Activated naive CD8-positive, alpha-beta T cell treated with anti-CD3 and anti-CD28 coated beads, Interleukin-2, amount 10 ng/mL, durations not matched to agents 7 days and 5 days (primary cell): ENCODE measurements at regions not wholly inside any gene's neighbourhood (a gene's known extent, or its start where the extent isn't known, plus 50 kb on each side); places are given as distances from the start of the nearest gene placed in this dataset.

Experiments
- ATAC-seq: fragments of 150-1000 bp; cut with Tn5 transposase; one replicate; pipeline ENCODE4 v1.10.0; 2021; ENCODE audit warnings: low read depth, moderate library complexity
- POLR2A ChIA-PET: fragments of 350-600 bp; sonication (Branson Sonifier 250); formaldehyde crosslinking; loops from one replicate; lab custom pipeline; 2021; ENCODE audit warnings: antibody characterized with exemption; lab: Charles Lee
- DNase-seq: peaks from one replicate; pipeline ENCODE4 v3.0.0; 2021
- H3K27ac Mint-ChIP-seq: one replicate; pipeline ENCODE4 v1.8.0; 2022; ENCODE audit warnings: mild to moderate bottlenecking, mixed read lengths
- H3K27me3 Mint-ChIP-seq: one replicate; pipeline ENCODE4 v1.8.0; 2022; ENCODE audit warnings: mild to moderate bottlenecking, moderate library complexity, mixed read lengths
- H3K36me3 Mint-ChIP-seq: one replicate; pipeline ENCODE4 v1.8.0; 2021; ENCODE audit warnings: mild to moderate bottlenecking, mixed read lengths
- H3K4me1 Mint-ChIP-seq: one replicate; pipeline ENCODE4 v1.8.0; 2021; ENCODE audit warnings: mixed read lengths
- H3K4me3 Mint-ChIP-seq: one replicate; pipeline ENCODE4 v1.8.0; 2022; ENCODE audit warnings: mild to moderate bottlenecking, moderate library complexity, mixed read lengths
- H3K9me3 Mint-ChIP-seq: one replicate; pipeline ENCODE4 v1.8.0; 2021; ENCODE audit warnings: mixed read lengths

DNA sequence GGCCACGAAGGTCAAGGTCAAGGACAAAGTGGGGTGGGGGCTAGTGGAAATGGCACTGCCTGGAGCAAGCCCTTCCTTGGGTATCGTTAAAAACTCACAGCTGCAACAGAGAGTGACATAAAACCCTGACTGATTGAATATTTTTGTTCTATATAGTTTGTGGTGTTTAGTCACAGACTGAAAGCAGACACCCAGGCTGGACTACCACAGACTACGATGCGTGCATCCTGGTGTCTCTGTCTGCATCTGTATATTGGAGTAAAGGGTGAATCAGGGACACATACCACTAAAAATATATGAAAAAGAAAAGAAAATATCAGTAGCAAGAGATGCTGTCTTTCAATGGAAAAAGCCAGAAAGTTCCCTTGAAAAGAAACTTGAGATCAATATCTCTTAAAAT lies 101.4 kb downstream of the KLF6 start:
- Mint-ChIP-seq H3K36me3 (no peaks in the 10 kb centered on the region), H3K4me1 (peaks cover 1% of the 10 kb centered on the region), H3K4me3 (no peak overlapping the region), H3K27ac (no peak overlapping the region), H3K9me3 (peaks cover 2% of the 10 kb centered on the region), H3K27me3 (peaks cover 2% of the 10 kb centered on the region)
- ATAC-seq (no peak), DNase-seq (no peak)
- POLR2A ChIA-PET, result no interaction called here

DNA sequence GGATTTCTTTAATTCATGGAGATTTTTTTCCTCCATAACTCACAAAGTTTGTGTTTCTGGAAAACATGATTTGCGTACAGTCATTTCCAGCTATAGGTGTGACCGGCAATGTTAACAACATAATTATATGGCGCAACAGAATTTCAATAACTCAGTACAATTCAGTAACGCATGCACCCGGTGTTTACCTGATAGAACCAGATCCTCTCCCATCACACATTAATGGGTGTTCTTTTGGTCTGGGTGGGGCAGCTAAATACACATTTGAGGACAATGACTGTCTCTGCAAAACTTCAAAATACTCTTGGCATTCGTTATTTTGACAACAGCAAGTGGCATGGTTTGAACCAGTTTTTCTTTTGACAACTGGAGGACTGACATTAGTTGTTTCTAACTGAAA lies 102.3 kb downstream of the KLF6 start:
- H3K36me3 Mint-ChIP-seq, result no peaks in the 10 kb centered on the region
- no peak for ATAC-seq
- H3K4me1 Mint-ChIP-seq, result peaks cover 1% of the 10 kb centered on the region
- peaks cover 2% of the 10 kb centered on the region for H3K9me3 Mint-ChIP-seq
- POLR2A ChIA-PET, result no interaction called here
- no peak overlapping the region for H3K4me3 Mint-ChIP-seq
- no peak for DNase-seq
- no peak overlapping the region for H3K27ac Mint-ChIP-seq
- H3K27me3 Mint-ChIP-seq, result peaks cover 2% of the 10 kb centered on the region

DNA sequence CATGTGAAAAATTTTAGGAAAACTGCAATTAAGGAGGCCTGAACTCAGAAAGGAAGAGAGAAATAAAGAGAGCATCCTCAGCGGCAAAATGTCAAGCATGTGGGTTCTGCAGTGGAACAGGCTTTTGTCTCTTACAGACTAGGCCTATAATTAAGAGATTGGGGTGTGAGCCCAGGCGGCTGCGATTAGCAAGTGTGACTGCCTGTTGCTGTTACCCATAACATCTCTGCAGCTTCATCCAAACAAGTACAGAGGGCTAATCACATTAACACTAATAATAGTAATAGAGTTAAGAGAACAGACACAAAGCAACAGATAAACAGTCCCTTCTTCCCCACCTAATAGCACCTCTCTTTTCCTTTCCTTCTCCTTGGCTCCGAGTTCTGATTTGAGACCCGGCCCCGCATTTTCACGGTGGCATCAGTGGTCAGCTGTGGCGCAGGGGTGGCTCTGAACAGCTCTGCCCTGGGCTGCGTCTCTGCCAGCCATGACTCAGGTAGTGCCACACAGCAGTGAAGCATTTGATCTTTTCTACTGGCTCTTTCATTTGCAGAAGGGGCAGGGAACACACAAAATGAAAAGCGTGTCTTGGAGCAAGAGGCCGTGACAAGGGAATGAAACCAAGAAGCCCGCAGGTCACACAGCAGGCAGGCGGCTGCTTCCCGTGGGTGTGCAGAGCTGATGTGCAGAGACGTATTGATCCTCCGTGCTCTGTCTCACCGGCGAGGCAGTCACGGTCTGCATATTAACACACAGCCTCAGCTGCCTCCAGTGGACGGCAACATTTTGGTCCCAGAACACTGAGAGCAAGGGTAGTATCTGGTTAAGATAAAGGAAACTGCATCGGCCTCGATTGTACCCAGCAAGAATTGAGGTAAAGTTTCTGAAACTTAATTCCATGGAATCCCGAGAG lies 103.1 kb downstream of the KLF6 start:
- Mint-ChIP-seq H3K4me1 (peaks cover 1% of the 10 kb centered on the region), H3K27ac (no peak overlapping the region), H3K9me3 (peaks cover 2% of the 10 kb centered on the region), H3K36me3 (no peaks in the 10 kb centered on the region), H3K27me3 (no peaks in the 10 kb centered on the region), H3K4me3 (no peak overlapping the region)
- DNase-seq (no peak), ATAC-seq (no peak)
- POLR2A ChIA-PET, result no interaction called here

DNA sequence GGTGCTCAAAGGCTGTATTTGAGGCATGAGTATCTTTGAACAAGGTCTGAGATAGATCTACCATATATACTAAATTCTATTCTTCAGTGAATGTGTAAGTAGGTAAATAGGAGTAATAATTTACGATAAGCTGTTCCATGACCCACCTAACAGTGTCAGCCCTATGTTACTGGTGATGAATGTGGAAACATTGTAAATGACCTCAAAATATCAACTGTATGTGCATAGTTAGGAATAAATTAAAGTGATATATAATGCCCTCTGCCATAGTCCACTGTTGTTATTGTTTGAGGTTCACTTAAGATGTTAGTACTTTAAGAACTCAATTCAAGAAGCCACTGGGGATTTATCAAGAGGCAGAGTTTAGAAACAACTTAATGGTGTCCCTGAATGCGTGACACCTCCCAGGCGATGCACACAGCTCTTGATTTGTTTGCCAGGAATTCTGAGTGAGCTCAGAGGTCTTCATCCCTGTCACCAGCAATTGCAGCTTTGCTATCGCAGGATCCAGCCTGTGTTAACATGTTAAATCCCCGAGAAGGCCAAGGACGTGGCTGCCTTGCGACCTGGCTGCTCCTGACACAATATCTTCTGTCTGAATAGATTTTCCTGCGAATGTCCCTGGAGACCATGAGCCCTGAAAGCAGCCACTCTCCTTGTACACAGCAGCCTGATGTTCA lies 104.9 kb downstream of the KLF6 start:
- no peaks in the 10 kb centered on the region for H3K27me3 Mint-ChIP-seq
- H3K27ac Mint-ChIP-seq, result no peak overlapping the region
- no peak overlapping the region for H3K4me3 Mint-ChIP-seq
- DNase-seq (no peak), ATAC-seq (no peak)
- POLR2A ChIA-PET, result interaction anchor here (0.6 kb wide), 1 partner anchor 865 kb away, joined by 4 read pairs; no protein-coding TSS in a partner anchor
- H3K9me3 Mint-ChIP-seq, result no peaks in the 10 kb centered on the region
- peaks cover 1% of the 10 kb centered on the region for H3K4me1 Mint-ChIP-seq
- no peaks in the 10 kb centered on the region for H3K36me3 Mint-ChIP-seq

DNA sequence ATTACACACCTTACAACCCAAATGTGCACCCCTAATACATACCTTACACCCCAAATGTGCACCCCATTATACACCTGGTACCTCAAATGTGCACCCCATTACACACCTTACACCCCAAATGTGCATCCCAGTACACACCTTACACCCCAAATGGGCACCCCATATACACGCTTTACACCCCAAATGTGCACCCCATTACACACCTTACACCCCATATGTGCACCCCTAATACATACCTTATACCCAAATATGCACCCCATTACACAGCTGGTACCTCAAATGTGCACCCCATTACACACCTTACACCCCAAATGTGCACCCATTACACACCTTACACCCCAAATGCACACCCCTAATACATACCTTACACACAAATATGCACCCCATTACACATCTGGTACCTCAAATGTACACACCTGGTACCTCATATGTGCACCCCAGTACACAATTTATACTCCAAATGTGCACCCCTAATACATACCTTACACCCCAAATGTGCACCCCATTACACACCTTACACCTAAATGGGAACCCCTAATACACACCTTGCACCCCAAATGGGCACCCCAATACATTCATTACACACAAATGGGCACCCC lies 106.3 kb downstream of the KLF6 start:
- H3K36me3 Mint-ChIP-seq, result no peaks in the 10 kb centered on the region
- H3K4me1 Mint-ChIP-seq, result no peaks in the 10 kb centered on the region
- POLR2A ChIA-PET, result no interaction called here
- H3K9me3 Mint-ChIP-seq, result no peaks in the 10 kb centered on the region
- no peak overlapping the region for H3K27ac Mint-ChIP-seq
- no peak for DNase-seq
- no peak overlapping the region for H3K4me3 Mint-ChIP-seq
- no peaks in the 10 kb centered on the region for H3K27me3 Mint-ChIP-seq
- ATAC-seq, result no peak

DNA sequence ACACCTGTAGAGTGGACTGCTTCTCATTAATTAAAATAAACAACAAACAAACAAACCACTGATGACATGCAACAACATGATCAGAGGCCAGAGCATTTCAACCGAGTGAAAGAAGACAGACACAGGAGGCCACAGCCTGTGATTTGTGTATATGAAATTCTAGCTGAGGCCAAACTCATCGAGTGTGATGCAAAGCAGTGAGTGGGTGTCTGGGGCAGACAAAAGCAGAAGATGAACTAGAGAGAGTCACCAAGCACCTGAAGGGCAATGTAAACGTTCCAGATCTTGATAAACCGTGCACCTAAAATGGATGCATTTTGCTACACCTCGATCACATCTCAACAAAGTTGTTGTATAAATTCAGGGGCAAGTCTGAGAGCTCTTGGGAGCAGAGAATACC lies 108.4 kb downstream of the KLF6 start:
- DNase-seq (no peak), ATAC-seq (no peak)
- Mint-ChIP-seq H3K27me3 (no peaks in the 10 kb centered on the region), H3K27ac (no peak overlapping the region), H3K9me3 (no peaks in the 10 kb centered on the region), H3K4me1 (no peaks in the 10 kb centered on the region), H3K36me3 (no peaks in the 10 kb centered on the region), H3K4me3 (no peak overlapping the region)
- POLR2A ChIA-PET, result no interaction called here

DNA sequence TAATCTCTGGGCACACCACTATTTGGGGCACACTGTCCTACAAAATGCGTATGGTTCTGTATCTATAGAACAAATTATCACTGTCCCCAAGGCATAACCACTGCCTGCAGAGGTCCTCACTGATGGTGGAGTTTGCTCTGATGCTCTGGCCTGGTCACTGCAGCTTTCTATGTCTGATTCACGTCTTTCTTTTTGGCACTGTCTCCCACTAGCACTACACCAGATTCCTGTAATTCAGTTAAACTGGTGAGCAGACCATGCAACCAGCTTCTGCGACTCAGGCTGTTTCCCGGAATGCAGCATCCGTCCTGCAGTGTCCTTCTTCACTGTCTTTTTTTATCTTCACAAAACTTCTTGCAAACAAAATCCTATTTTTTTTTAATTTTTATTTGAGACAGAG lies 112.8 kb downstream of the KLF6 start:
- Mint-ChIP-seq H3K27ac (no peak overlapping the region), H3K4me1 (peaks cover 28% of the 10 kb centered on the region), H3K9me3 (no peaks in the 10 kb centered on the region), H3K4me3 (no peak overlapping the region), H3K27me3 (no peaks in the 10 kb centered on the region), H3K36me3 (no peaks in the 10 kb centered on the region)
- DNase-seq (no peak), ATAC-seq (no peak)
- POLR2A ChIA-PET, result no interaction called here

DNA sequence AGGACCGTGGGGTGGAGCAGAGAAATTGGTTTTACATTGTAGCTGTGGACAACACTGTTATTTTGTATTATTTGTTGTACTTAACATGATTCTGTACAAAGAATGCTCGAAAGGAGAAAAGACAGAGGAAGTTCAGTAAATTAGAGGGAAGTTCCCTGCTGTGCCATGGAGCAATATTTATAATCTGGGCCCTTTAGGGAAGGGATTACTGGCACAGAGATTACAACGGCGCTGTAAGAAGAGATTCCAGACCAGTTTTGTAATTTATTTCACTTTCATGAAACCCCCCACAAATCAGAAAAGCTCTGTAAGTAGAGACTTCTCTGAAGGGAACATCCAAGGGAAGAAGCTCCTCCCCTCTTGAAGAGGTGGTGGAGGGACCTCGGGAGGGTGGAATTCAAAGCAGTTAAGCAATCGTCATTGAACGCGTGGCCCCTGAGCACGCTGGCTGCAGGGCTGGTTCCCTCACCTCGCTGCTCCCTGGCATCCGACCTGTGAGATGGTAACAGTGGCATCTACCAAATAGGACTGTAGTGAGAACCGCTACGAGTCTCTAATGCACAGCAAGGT lies 113.5 kb downstream of the KLF6 start:
- POLR2A ChIA-PET, result no interaction called here
- H3K36me3 Mint-ChIP-seq, result no peaks in the 10 kb centered on the region
- ATAC-seq (no peak), DNase-seq (no peak)
- H3K9me3 Mint-ChIP-seq, result no peaks in the 10 kb centered on the region
- H3K27ac Mint-ChIP-seq, result no peak overlapping the region
- no peaks in the 10 kb centered on the region for H3K27me3 Mint-ChIP-seq
- no peak overlapping the region for H3K4me3 Mint-ChIP-seq
- peaks cover 34% of the 10 kb centered on the region for H3K4me1 Mint-ChIP-seq

DNA sequence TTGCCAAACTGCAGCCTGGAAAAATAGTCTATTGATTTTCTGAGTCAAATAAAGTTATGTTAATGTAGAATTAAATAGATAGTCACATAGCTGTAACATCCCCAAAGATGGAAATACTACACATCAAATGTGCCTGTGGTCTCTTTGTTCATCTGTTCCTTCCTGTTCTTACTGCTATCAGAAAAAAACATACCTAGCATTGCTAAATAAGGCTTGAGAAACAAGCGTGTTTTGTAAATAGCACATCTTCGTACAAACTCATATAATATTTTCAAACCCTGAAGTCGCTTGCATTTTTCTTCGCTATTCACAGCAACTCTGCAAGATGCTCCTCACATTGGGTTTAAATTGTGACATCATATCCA lies 116.1 kb downstream of the KLF6 start:
- peak overlapping the region; percentile 92 for H3K4me3 Mint-ChIP-seq
- ATAC-seq (peak; percentile 69), DNase-seq (no peak)
- H3K9me3 Mint-ChIP-seq, result no peaks in the 10 kb centered on the region
- no peaks in the 10 kb centered on the region for H3K36me3 Mint-ChIP-seq
- peak overlapping the region; percentile 97 for H3K27ac Mint-ChIP-seq
- H3K27me3 Mint-ChIP-seq, result no peaks in the 10 kb centered on the region
- H3K4me1 Mint-ChIP-seq, result peaks cover 36% of the 10 kb centered on the region
- POLR2A ChIA-PET, result interaction anchor here (1.5 to 1.6 kb wide), 2 partner anchors 89 to 117 kb away, joined by 3 to 4 read pairs; partner anchors contain the start of gene KLF6

DNA sequence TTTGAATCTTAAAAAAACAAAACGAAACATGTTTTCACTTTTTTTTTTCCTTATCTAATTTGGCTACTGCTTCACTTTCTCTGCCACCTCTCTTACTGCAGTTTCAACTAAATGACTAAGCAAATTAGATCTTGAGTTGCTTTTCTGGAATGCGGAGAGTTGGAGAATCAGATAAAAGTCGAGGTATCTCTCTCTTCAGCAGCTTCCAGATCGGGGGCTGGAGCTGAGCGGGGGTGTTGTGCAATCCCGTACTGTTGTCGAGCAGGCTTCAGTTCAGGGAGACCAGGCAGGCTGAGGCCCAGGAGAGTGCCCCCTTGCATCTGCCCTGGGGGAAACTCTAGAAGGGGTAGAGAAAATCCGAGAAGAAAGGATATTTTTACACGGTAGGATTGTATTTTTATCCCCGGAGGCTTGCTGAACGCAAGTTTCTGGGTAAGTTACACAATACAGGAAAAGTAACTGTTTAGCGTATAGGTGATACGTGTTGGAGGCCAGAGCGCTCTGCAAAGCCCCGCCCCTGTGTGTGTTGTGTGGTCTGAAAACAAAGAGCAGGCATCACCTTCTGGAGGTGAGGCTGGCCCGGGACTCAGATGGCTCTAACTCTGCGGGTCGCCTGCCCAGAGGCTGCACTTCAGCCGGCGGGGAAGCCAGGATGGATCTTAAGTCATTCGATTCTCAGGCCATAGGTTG lies 116.6 kb downstream of the KLF6 start:
- H3K9me3 Mint-ChIP-seq, result no peaks in the 10 kb centered on the region
- ATAC-seq (peak; percentile 93), DNase-seq (peak; percentile 72)
- H3K4me1 Mint-ChIP-seq, result peaks cover 36% of the 10 kb centered on the region
- no peaks in the 10 kb centered on the region for H3K36me3 Mint-ChIP-seq
- peak overlapping the region; percentile 97 for H3K27ac Mint-ChIP-seq
- peak overlapping the region; percentile 92 for H3K4me3 Mint-ChIP-seq
- no peaks in the 10 kb centered on the region for H3K27me3 Mint-ChIP-seq
- POLR2A ChIA-PET, result interaction anchor here (1.5 to 1.6 kb wide), 2 partner anchors 89 to 117 kb away, joined by 3 to 4 read pairs; partner anchors contain the start of gene KLF6

DNA sequence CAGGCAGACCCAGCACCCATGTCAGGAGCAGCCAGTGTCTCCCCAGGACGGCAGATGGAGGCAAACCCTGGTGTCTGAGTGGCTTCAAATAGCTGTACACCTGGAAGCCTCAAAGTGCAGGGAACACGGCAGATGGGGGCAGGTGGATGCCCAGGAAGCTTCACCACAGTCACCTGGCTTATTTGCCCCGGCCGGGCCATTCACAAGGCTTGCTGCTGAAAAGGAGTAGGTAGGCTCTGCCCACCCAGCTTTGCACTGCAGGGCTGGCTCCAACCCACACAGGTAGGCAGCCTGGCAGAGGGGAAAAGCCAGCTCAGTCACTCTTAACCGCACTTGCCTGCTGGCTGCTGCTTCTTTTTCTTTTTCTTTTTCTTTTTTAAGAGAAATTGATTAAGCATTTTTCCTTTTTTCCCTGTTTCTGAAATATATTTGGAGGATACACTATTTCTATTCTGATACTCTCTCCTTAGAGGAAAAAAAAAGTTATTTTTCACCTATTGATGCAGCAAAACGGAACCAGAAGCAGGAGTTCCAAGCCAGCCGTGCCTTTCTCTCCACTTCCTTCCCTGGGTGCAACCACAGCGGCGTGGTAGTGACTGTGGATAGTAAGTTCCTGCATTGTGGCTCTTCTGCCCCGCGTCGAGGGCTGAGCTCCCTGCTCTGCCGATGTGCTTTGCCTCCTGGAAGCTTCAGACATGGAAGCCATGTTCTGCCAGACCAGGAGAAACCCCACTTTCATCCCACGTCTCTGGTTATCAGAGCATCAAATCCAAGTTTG lies 118.3 kb downstream of the KLF6 start:
- ATAC-seq (peak; percentile 28), DNase-seq (peak; percentile 56)
- Mint-ChIP-seq H3K27ac (peak overlapping the region; percentile 68), H3K9me3 (no peaks in the 10 kb centered on the region), H3K4me3 (peak overlapping the region; percentile 70), H3K4me1 (peaks cover 36% of the 10 kb centered on the region), H3K36me3 (no peaks in the 10 kb centered on the region), H3K27me3 (peaks cover 9% of the 10 kb centered on the region)
- POLR2A ChIA-PET, result interaction anchor here (1.6 kb wide), 1 partner anchor 119 kb away, joined by 11 read pairs; the partner anchor contains the start of gene KLF6

DNA sequence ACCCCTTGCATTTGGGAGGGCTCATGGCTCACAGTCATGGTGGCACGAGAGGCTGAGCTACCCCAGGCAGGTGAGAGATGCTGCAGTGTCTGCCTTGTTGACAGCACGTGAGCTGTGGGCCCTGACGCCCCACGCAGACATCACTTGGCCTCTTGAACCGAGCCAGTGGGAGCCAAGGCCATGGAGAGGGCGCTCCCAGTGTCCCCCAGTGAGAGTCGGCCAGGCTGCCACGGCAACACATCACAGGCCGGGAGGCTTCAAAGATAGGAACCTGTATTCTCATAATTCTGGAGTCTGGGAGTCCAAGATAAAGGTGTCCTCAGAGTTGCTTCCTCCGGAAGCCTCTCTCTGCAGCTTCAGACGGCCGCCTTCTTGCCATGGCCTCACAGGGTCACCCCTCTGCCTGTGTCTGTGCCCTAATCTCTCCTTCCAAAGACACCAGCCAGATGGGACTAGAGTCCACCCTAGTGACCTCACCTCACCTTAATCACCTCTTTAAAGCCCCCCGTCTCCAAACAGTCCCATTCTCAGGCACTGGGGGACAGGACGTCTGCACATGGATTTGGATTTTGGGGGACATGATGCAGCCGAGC lies 119.6 kb downstream of the KLF6 start:
- DNase-seq (no peak), ATAC-seq (no peak)
- Mint-ChIP-seq H3K4me1 (peaks cover 35% of the 10 kb centered on the region), H3K4me3 (no peak overlapping the region), H3K27me3 (peaks cover 9% of the 10 kb centered on the region), H3K36me3 (no peaks in the 10 kb centered on the region), H3K9me3 (no peaks in the 10 kb centered on the region), H3K27ac (no peak overlapping the region)
- POLR2A ChIA-PET, result no interaction called here
